GM12865 (cell line): ENCODE measurements at regions not wholly inside any gene's neighbourhood (a gene's known extent, or its start where the extent isn't known, plus 50 kb on each side); places are given as distances from the start of the nearest gene placed in this dataset.

ENCODE experiments used
- DNase-seq: peaks from one replicate; pipeline ENCODE4 v3.0.0; 2010; ENCODE audit warnings: low read depth
- H3K4me3 ChIP-seq: 2 replicates; pipeline ENCODE4 v1.5.1; 2011; ENCODE audit warnings: mild to moderate bottlenecking, low read depth, low read length, control low read depth
- TF ChIP-seq, protein P1 (sequence below): IDR thresholded peaks from 2 replicates; pipeline ENCODE4 v1.5.1; 2011; ENCODE audit warnings: low read length, control low read depth, low read depth, inconsistent platforms; ENCODE audit not compliant: insufficient read depth; ENCODE audit errors: missing control alignments

DNA sequence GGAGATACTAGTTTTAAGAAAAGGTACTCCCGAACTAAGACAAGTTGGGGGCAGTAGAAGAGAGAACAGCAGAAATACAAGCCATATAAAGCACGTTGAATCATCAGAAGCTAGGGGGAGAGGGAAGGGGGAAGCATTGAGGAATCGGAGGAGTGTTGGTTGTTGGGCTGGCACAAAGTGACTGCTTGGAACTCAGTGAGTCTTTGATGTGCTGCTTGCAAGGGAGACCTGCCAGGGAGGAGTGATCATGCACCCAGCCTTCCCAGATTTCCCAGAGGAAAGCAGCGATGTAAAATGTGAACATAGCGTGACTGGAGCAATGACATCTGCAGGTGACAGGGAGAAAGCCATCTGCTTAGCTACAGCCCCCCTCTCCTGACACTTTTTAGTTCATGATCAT, 192.4 kb upstream of the IL12A start:
- no peak overlapping the region for H3K4me3 ChIP-seq
- DNase-seq: no peak
- TF ChIP-seq, protein P1, sequence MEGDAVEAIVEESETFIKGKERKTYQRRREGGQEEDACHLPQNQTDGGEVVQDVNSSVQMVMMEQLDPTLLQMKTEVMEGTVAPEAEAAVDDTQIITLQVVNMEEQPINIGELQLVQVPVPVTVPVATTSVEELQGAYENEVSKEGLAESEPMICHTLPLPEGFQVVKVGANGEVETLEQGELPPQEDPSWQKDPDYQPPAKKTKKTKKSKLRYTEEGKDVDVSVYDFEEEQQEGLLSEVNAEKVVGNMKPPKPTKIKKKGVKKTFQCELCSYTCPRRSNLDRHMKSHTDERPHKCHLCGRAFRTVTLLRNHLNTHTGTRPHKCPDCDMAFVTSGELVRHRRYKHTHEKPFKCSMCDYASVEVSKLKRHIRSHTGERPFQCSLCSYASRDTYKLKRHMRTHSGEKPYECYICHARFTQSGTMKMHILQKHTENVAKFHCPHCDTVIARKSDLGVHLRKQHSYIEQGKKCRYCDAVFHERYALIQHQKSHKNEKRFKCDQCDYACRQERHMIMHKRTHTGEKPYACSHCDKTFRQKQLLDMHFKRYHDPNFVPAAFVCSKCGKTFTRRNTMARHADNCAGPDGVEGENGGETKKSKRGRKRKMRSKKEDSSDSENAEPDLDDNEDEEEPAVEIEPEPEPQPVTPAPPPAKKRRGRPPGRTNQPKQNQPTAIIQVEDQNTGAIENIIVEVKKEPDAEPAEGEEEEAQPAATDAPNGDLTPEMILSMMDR: no peak

DNA sequence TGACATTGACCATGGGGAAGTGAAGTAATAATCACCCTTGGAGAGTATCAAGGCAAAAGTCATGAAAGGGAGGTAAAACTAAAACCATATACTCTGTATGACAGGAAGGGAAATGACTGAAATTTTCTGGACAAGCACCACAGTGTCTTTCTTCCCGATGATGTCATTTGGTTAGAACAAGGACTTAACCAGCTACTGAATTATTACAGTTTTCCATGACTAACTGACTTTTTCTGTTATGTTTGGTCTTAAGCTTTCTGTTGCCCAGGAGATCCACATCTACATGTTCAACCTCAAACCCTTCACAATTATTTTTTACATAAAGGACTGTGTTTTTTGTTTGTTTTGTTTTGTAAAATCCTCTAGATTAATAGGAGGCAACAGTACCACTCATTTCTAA, 191.9 kb upstream of the IL12A start:
- H3K4me3 ChIP-seq: no peak overlapping the region
- TF ChIP-seq, protein P1: no peak
- DNase-seq: no peak

DNA sequence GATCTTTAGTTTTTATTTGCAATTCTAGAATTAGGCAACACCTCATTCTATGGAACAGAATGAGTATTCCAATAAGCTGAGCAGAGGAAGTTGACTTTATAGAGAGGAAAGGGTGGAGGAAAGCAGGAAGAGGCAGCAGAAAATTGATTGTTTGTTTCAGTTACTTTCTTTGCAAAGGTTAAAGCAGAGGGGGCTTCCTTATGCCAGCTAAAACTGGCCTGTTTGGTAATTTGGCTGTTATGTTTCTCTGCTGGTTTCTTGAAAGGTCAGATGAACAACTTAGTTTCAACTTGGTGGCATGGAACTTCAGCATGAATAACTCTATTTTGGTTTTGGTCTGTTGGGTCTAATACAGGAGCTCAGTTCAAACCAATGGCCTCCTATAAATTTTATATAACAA, 190.9 kb upstream of the IL12A start:
- H3K4me3 ChIP-seq: no peak overlapping the region
- no peak for DNase-seq
- TF ChIP-seq, protein P1: no peak

DNA sequence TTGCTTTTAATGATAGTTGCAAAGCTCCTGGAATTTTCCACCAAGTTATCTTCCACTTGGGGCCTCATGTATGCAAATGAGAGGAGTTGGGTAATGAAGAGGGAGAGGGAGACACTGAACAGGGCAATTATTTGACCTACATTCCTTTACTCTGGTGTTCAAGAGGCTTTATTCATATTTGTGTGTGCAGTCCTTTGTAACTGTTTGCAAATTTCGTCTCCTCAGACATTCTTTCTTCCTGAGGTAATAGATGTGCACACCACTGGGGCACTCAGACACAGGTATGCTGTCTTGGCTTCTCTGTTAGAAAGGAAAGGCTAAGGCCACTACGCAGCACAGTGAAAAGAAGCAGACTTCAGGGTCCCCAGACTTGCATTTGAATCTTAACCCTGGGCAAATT, 189.7 kb upstream of the IL12A start:
- TF ChIP-seq, protein P1: no peak
- DNase-seq: no peak
- no peak overlapping the region for H3K4me3 ChIP-seq

DNA sequence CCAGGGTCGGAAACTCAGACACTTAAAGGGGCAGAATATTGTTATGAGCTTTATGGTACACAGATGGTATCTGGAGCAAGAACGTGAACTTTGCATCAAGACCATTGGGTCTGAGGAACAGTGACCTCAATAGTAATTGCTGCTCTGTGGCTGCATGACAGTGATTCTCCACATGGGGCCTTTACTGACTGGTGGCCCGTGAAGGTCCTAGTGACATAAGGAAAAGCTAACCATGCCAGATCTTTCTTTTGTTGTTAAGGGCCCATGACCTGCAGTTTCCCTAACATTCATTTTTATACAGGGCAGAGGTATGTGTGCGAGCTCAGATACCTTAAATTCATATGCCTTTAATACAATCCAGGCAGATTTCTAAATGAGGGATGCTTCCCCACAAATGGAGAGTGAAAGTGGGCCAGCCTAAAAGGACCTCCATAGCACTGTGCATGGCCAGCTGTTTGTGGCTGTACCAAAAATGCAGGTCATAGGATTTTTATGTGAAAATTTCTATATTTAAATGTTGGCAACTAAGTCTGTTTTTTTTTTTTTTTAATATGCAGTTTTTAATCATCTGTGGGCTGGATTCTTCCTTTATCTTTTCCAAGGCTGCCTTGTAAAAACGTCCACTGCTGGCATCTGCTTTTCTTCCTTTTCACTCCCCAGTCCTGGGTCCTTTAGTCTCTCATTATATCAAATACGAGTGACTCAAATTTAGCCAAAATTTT, 188.0 kb upstream of the IL12A start:
- TF ChIP-seq, protein P1: no peak
- H3K4me3 ChIP-seq: no peak overlapping the region
- no peak for DNase-seq

DNA sequence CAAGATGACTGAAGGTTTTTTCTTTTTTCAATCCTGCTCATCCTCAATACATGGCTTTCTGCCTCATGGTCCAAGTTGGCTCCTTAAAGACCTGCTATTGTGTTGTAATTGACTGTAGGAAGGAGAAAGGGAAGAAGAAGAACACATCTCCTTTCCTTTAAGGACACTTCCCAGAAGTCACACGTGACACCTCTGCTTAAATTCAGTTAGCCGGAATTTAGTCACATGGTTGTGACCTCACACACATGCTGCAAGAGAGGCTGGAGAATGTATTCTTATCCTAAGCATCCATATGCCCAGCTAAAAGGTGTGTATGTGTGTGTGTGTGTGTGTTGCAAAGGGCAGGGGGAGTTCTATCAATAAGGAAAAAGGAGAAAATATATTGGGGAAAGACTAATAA, 185.8 kb upstream of the IL12A start:
- no peak for DNase-seq
- TF ChIP-seq, protein P1: no peak
- H3K4me3 ChIP-seq: no peak overlapping the region

DNA sequence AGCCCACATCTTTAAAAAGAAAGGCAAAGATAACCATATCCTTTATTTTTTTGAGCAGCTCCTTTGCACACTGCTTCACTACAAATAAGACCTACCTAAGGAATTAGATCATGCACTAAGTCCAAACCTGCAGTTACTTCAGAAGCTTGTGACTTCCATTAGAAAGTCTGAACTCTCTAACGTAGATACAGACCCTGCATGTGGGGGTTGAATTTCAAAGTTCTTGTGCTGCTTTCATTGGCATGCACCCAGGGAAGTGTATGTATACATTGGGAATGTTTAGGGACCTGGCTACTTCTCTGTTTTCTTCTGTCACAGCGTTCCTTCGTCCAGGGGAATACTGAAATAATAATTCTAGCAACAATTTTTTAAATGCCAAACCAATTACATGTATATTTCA, 185.2 kb upstream of the IL12A start:
- TF ChIP-seq, protein P1: no peak

More for the DNA sequence above, 185.2 kb upstream of the IL12A start:
- DNase-seq: no peak
- no peak overlapping the region for H3K4me3 ChIP-seq
